ENCODE measurements at regions not wholly inside any gene's neighbourhood (a gene's known extent, or its start where the extent isn't known, plus 50 kb on each side); places are given as distances from the start of the nearest gene placed in this dataset.

DNA sequence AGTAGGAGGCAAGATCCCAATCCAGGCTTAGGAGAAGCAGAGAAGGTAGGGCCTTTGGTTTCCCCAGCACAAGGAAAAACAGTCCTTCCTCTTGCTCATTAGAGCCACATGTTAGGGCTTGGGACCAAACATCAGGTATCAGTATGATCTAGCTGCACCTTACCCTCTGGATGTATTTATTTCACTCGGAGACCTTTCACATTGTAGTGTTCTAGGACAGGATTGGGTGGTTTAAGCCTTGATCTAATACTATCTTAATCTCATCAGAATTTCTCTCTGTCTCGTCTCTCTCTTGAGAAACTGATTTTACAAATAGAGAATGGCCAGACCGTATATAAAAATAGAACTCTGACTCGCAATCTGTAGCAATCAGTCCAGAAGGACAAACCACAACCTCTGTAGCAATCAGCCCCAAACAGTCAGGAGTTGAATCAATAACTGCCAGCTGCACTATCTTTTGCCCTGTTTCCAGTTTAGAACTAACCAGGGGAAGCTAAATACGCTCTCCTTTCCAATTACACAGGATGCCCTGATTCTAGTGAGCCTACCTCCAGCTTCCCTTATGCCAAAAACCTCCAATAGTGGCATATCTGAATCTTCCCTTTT, 207.1 kb downstream of the TDRD15 start:
- ATAC-seq (ENCODE audit: low FRiP score): no peak
- no peak for TF ChIP-seq CTCF (IDR thresholded peaks at IDR 0.05)
- DNase-seq (ENCODE audit: low spot score): no peak

GRCh38 chr2:21331625-21332370, 208.0 kb downstream of the TDRD15 start:
- ATAC-seq (ENCODE audit: low FRiP score) (no peak), DNase-seq (ENCODE audit: low spot score) (no peak)
- no peak for TF ChIP-seq CTCF (IDR thresholded peaks at IDR 0.05)

- TF ChIP-seq CTCF (IDR thresholded peaks at IDR 0.05): no peak
- DNase-seq (ENCODE audit: low spot score): no peak
- ATAC-seq (ENCODE audit: low FRiP score): no peak
Measured at GRCh38 chr2:21332993-21333625, 209.3 kb downstream of the TDRD15 start.

GRCh38 chr2:21333684-21334083, 209.9 kb downstream of the TDRD15 start:
- TF ChIP-seq CTCF (IDR thresholded peaks at IDR 0.05): no peak
- DNase-seq (ENCODE audit: low spot score) (no peak), ATAC-seq (ENCODE audit: low FRiP score) (no peak)

GRCh38 chr2:21346984-21347383, 223.2 kb downstream of the TDRD15 start:
- no peak for ATAC-seq (ENCODE audit: low FRiP score)

GRCh38 chr2:21353879-21354679, 230.3 kb downstream of the TDRD15 start:
- DNase-seq (ENCODE audit: low spot score) (no peak), ATAC-seq (ENCODE audit: low FRiP score) (no peak)
- TF ChIP-seq CTCF (IDR thresholded peaks at IDR 0.05): no peak

More at GRCh38 chr2:21346984-21347383, 223.2 kb downstream of the TDRD15 start:
- no peak for DNase-seq (ENCODE audit: low spot score)
- TF ChIP-seq CTCF (IDR thresholded peaks at IDR 0.05): no peak

All from omental fat pad (tissue), 3 donors.